GM12872 (cell line): ENCODE measurements at regions not wholly inside any gene's neighbourhood (a gene's known extent, or its start where the extent isn't known, plus 50 kb on each side); places are given as distances from the start of the nearest gene placed in this dataset.

ENCODE experiments used
- TF ChIP-seq, protein P1 (sequence below): IDR thresholded peaks from 3 replicates; pipeline ENCODE4 v1.5.1; 2011; ENCODE audit warnings: low read depth, mild to moderate bottlenecking, low read length, moderate library complexity; ENCODE audit not compliant: insufficient read depth

DNA sequence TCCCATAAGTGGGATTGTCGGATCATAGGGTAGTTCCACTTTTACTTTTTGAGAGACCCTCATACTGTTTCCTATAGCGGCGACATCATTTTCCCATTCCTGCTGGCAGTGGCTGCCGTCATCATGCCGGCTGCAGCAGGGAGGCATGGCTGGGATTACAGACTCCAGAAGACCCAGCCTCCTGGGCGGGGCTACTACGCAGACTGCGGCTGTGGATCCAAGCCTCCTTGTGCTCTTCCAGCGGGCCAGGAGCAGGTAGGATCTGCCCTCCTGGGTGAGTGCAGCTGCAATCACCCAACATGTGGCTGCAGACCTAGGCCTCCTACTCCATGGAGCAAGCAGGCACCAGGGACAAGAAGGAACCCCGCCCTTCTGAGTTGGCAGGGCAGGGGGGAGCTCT lies 359.2 kb downstream of the GALR1 start:
- TF ChIP-seq, protein P1, sequence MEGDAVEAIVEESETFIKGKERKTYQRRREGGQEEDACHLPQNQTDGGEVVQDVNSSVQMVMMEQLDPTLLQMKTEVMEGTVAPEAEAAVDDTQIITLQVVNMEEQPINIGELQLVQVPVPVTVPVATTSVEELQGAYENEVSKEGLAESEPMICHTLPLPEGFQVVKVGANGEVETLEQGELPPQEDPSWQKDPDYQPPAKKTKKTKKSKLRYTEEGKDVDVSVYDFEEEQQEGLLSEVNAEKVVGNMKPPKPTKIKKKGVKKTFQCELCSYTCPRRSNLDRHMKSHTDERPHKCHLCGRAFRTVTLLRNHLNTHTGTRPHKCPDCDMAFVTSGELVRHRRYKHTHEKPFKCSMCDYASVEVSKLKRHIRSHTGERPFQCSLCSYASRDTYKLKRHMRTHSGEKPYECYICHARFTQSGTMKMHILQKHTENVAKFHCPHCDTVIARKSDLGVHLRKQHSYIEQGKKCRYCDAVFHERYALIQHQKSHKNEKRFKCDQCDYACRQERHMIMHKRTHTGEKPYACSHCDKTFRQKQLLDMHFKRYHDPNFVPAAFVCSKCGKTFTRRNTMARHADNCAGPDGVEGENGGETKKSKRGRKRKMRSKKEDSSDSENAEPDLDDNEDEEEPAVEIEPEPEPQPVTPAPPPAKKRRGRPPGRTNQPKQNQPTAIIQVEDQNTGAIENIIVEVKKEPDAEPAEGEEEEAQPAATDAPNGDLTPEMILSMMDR = no peak

DNA sequence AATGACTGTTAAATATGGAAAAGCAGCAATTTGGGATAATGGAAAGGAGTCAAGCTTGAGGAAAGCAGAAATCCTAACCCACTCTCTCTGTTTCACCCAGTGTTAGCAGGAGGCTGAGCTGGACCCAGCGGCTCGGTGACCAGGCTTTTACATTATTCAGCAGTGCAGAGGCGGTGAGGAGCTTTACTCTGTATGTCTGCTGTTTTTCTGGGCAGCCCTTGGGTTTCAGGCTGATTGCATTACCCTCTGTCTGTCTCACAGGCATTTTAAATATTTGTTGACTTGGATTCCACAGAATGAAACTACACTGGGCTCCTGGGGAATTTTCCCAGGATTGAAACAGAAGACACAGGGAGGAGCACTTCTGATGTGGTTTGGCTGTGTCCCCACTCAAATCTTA lies 368.0 kb downstream of the GALR1 start:
- TF ChIP-seq, protein P1 = no peak

DNA sequence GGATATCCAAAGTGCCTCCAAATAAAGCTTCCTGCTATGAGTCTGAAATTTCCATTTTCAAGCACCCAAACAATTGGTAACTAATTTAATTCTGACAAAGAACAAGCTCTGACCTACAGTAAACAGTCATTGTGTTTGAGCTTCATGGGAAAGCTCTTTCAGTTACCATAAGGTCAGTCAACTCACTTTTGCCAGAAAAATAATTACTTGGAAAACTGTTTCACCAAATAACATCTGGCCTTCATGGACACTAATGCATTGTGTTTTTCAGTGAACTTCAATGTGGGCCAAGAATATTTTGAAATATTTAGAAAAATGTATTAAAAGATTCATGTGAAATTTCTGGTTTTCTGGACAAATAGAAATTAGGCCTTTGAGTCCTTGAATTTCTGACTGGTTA lies 369.9 kb downstream of the GALR1 start:
- TF ChIP-seq, protein P1 = no peak

DNA sequence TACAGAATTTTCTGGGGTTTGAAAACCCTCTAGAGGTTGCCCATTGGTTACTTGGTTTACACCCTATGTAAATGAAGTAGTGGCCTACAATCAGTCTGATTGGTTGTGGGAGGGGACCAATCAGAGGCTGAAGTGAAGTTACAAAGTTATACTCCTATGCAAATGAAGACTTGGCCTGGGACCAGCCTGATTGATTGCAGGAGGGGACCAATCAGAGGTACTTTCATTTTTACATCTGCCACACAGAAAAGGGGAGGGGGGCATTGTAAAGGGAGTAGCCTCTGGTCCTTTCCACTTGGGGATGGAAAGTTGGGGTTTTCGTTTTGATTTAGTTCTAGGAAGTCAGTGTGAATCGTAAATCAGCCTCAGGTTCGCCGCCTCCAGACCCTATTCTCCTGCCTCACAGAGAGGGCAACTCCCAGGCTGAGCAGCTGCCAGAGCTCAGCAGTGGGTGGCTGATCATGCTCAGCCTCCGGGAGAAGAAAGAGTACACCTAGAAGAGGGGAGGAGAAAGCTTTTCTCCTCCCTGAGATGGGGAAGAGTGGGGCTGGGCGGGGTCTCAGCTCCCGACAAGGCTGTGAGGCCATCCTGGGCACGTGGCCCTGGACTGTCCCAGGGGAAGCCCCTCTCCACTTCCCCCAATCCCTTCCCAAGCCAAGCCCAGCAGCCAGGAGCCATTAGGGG lies 372.5 kb downstream of the GALR1 start:
- TF ChIP-seq, protein P1 = no peak

DNA sequence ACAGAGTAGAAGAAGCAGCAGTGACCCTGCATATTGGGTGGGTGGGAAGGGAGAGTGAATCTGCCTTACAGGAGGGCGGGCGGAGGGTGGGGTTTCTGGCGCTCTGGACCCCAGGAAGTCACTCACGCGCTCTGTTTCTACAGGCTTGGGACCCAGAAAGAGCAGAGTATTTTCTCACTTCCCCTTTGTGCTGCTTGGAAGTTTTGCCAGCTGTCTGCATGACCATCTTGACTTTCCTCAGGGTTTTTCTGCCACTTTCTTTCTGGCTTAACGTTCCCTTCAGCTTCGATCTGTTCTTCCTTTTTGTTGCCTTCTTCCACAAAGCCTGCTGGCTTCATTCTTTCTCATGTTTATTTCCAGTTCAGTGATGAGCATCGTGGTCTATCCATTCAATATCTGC lies 383.1 kb downstream of the GALR1 start:
- TF ChIP-seq, protein P1 = no peak

DNA sequence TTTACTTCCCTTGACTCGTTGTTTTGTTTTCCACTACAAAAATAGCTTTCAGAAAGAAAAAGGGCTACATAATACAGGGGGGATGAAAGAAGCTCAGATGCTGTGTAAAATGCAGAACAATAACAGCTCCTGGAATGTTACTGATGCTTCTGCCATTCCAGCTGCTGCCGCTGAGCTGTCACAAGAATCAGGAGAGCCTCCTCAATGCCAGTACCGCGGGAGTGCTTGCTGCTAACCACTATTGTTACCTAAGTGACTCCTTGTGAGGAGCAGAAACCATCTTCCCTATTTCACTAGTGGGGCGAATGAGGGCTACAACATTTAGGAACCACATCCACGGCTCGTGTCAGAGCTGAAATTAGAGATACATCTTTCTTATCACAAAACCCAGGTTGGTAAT lies 384.8 kb downstream of the GALR1 start:
- TF ChIP-seq, protein P1 = no peak

DNA sequence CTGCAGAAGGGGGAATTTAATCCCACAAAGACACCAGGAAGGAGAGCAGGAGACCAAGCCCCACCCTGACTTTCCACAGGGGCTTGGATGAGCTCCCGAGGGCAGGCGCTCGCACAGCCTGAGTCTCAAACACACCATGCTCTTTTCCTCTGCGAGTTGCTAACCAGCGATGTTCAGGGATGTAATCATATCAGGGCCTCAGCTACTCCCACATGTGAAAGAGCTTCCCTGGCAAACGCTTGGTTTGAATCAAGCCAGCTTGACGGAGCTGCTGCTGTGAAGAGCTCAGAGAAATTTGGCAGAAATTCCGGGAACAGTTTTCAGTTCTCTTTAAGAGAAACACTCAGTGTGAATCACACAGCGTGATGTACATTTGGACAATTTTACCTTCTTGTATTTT lies 385.8 kb downstream of the GALR1 start:
- TF ChIP-seq, protein P1 = no peak
